WTC11 (cell line): ENCODE measurements at regions not wholly inside any gene's neighbourhood (a gene's known extent, or its start where the extent isn't known, plus 50 kb on each side); places are given as distances from the start of the nearest gene placed in this dataset.

Experiments
- ATF6 ChIP-seq: sonication (generic); formaldehyde crosslinking; IDR thresholded peaks from 2 replicates; pipeline ENCODE4 v1.8.1; 2023; ENCODE audit warnings: mild to moderate bottlenecking, missing genetic modification reagents
- CTCF ChIP-seq: fragments of 200-600 bp; IDR thresholded peaks from 2 replicates; pipeline ENCODE4 v1.8.0; 2022; ENCODE audit warnings: antibody characterized with exemption
- GABPB1 ChIP-seq: sonication (generic); formaldehyde crosslinking; IDR thresholded peaks from 2 replicates; pipeline ENCODE4 v1.8.1; 2023; ENCODE audit warnings: mild to moderate bottlenecking, missing genetic modification reagents
- IRF2 ChIP-seq: sonication (generic); formaldehyde crosslinking; IDR thresholded peaks from 2 replicates; pipeline ENCODE4 v1.8.0; 2022; ENCODE audit warnings: low read depth, missing genetic modification reagents, borderline replicate concordance
- NR2C2 ChIP-seq: sonication (generic); formaldehyde crosslinking; IDR thresholded peaks from 2 replicates; pipeline ENCODE4 v1.8.0; 2022; ENCODE audit warnings: mild to moderate bottlenecking, missing genetic modification reagents
- RELA ChIP-seq: sonication (generic); formaldehyde crosslinking; IDR thresholded peaks from 2 replicates; pipeline ENCODE4 v1.8.1; 2022; ENCODE audit warnings: missing genetic modification reagents, mild to moderate bottlenecking, borderline replicate concordance
- USF1 ChIP-seq: sonication (generic); formaldehyde crosslinking; IDR thresholded peaks from 2 replicates; pipeline ENCODE4 v1.8.0; 2022; ENCODE audit warnings: mild to moderate bottlenecking, missing genetic modification reagents
- ZNF512 ChIP-seq: sonication (generic); formaldehyde crosslinking; IDR thresholded peaks from 2 replicates; pipeline ENCODE4 v1.8.1; 2022; ENCODE audit warnings: missing genetic modification reagents, borderline replicate concordance

GRCh38 chr4:89496851-89497250 is 189.3 kb upstream of the GPRIN3 start:
- TF ChIP-seq USF1 (CRISPR knock-in tag) (no peak), ZNF512 (CRISPR knock-in tag) (no peak), CTCF (no peak), NR2C2 (no peak), IRF2 (CRISPR knock-in tag) (no peak), GABPB1 (no peak), ATF6 (CRISPR knock-in tag) (no peak), RELA (CRISPR knock-in tag) (no peak)
